ENCODE measurements at regions not wholly inside any gene's neighbourhood (a gene's known extent, or its start where the extent isn't known, plus 50 kb on each side); places are given as distances from the start of the nearest gene placed in this dataset.
"Not testable (repeated sequence)": the region's sequence is repeated elsewhere in the genome, so short reads cannot be mapped to it uniquely, and the experiment has no call there.

GRCh38 chr10:124262971-124263370 lies 155.8 kb downstream of the OAT start:
- DNase-seq: no peak

- DNase-seq: no peak
Measured at GRCh38 chr10:124262234-124262865, 156.4 kb downstream of the OAT start.

- DNase-seq: no peak
Measured at GRCh38 chr10:124259139-124259825, 159.4 kb downstream of the OAT start.

- DNase-seq: no peak
Measured at GRCh38 chr10:124257781-124258180, 160.9 kb downstream of the OAT start.

GRCh38 chr10:124256151-124256550 lies 162.6 kb downstream of the OAT start:
- DNase-seq: no peak

- DNase-seq: no peak
Measured at GRCh38 chr10:124255556-124255955, 162.2 kb upstream of the CHST15 start.

- no peak for DNase-seq
Measured at GRCh38 chr10:124254490-124254889, 161.1 kb upstream of the CHST15 start.

- no peak for DNase-seq
Measured at GRCh38 chr10:124253006-124253405, 159.6 kb upstream of the CHST15 start.

- DNase-seq: no peak
Measured at GRCh38 chr10:124252097-124252715, 158.8 kb upstream of the CHST15 start.

- no peak for DNase-seq
Measured at GRCh38 chr10:124251317-124252065, 158.1 kb upstream of the CHST15 start.

- DNase-seq: no peak
Measured at GRCh38 chr10:124250506-124250905, 157.1 kb upstream of the CHST15 start.

- no peak for DNase-seq
Measured at GRCh38 chr10:124249812-124250432, 156.5 kb upstream of the CHST15 start.

GRCh38 chr10:124249196-124249595 lies 155.8 kb upstream of the CHST15 start:
- no peak for DNase-seq

- DNase-seq: no peak
Measured at GRCh38 chr10:124248056-124249045, 155.0 kb upstream of the CHST15 start.

GRCh38 chr10:124245806-124246440 lies 152.5 kb upstream of the CHST15 start:
- no peak for DNase-seq

GRCh38 chr10:124245191-124245590 lies 151.8 kb upstream of the CHST15 start:
- no peak for DNase-seq

GRCh38 chr10:124244256-124244877 lies 151.0 kb upstream of the CHST15 start:
- no peak for DNase-seq

- DNase-seq: no peak
Measured at GRCh38 chr10:124243702-124244121, 150.3 kb upstream of the CHST15 start.

- DNase-seq: no peak
Measured at GRCh38 chr10:124242791-124243190, 149.4 kb upstream of the CHST15 start.

- DNase-seq: no peak
Measured at GRCh38 chr10:124242365-124242764, 149.0 kb upstream of the CHST15 start.

- not testable (repeated sequence) for DNase-seq
Measured at GRCh38 chr10:124241510-124241909, 148.1 kb upstream of the CHST15 start.
